Activated B cell treated with CpG ODN at 0.5 μM for 24 hours (primary cell): ENCODE measurements at regions not wholly inside any gene's neighbourhood (a gene's known extent, or its start where the extent isn't known, plus 50 kb on each side); places are given as distances from the start of the nearest gene placed in this dataset.

Source experiments
- ATAC-seq: fragments of 200-7000 bp; cut with Tn5 transposase; one replicate; pipeline ENCODE4 v1.10.0; 2021; ENCODE audit warnings: low read depth, mild to moderate bottlenecking, moderate library complexity
- CTCF ChIA-PET: fragments of 350-600 bp; sonication (Branson Sonifier 250); formaldehyde crosslinking; loops from one replicate; lab custom pipeline; 2021; ENCODE audit warnings: antibody characterized with exemption; lab: Charles Lee
- POLR2A ChIA-PET: fragments of 350-600 bp; sonication (Branson Sonifier 250); formaldehyde crosslinking; loops from one replicate; lab custom pipeline; 2021; ENCODE audit warnings: antibody characterized with exemption; lab: Charles Lee
- DNase-seq: peaks from one replicate; pipeline ENCODE4 v3.0.0; 2022
- H3K27ac Mint-ChIP-seq: one replicate; pipeline ENCODE4 v1.8.0; 2020; ENCODE audit warnings: mixed read lengths
- H3K27me3 Mint-ChIP-seq: one replicate; pipeline ENCODE4 v1.8.0; 2021; ENCODE audit warnings: mixed read lengths
- H3K36me3 Mint-ChIP-seq: one replicate; pipeline ENCODE4 v1.8.0; 2021; ENCODE audit warnings: low read depth, mixed read lengths
- H3K4me1 Mint-ChIP-seq: one replicate; pipeline ENCODE4 v1.8.0; 2021; ENCODE audit warnings: mixed read lengths
- H3K4me3 Mint-ChIP-seq: one replicate; pipeline ENCODE4 v1.8.0; 2020; ENCODE audit warnings: mild to moderate bottlenecking, mixed read lengths
- H3K9me3 Mint-ChIP-seq: one replicate; pipeline ENCODE4 v1.8.0; 2020; ENCODE audit warnings: mixed read lengths
- intact Hi-C: fragments of 100-400 bp; cut with micrococcal nuclease; formaldehyde crosslinking; loops from one replicate; pipeline ENCODE4 v1.15.1; 2024
- TF ChIP-seq, protein P1 (sequence below): fragments of 200-600 bp; IDR thresholded peaks from one replicate; pipeline ENCODE4 v1.8.0; 2022; ENCODE audit warnings: antibody characterized with exemption, mild to moderate bottlenecking

DNA sequence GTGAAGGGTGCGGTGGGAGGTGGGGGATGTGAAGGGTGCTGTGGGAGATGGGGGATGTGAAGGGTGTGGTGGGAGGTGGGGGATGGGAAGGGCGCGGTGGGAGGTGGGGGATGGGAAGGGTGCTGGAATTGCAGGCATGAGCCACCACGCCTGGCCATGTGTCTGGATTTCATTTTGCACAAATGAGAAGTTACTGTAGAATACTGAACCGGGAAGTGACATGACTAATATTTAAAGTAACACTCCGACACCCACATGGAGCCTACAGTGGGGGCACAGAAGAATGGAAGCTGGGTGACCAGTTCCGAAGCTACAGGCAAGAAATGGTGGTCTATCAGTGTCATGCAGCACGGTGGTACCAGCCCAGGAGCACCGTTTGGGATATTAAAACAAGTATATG, 69.9 kb upstream of the SPTLC1 start:
- ChIA-PET POLR2A (no interaction called here), CTCF (no interaction called here)
- no peak overlapping the region for H3K27ac Mint-ChIP-seq
- H3K36me3 Mint-ChIP-seq: no peaks in the 10 kb centered on the region
- peaks cover 6% of the 10 kb centered on the region for H3K27me3 Mint-ChIP-seq
- H3K9me3 Mint-ChIP-seq: no peaks in the 10 kb centered on the region
- ATAC-seq (no peak), DNase-seq (no peak)
- TF ChIP-seq, protein P1, sequence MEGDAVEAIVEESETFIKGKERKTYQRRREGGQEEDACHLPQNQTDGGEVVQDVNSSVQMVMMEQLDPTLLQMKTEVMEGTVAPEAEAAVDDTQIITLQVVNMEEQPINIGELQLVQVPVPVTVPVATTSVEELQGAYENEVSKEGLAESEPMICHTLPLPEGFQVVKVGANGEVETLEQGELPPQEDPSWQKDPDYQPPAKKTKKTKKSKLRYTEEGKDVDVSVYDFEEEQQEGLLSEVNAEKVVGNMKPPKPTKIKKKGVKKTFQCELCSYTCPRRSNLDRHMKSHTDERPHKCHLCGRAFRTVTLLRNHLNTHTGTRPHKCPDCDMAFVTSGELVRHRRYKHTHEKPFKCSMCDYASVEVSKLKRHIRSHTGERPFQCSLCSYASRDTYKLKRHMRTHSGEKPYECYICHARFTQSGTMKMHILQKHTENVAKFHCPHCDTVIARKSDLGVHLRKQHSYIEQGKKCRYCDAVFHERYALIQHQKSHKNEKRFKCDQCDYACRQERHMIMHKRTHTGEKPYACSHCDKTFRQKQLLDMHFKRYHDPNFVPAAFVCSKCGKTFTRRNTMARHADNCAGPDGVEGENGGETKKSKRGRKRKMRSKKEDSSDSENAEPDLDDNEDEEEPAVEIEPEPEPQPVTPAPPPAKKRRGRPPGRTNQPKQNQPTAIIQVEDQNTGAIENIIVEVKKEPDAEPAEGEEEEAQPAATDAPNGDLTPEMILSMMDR: no peak
- H3K4me1 Mint-ChIP-seq: peaks cover 7% of the 10 kb centered on the region
- intact Hi-C loops: no loop called here
- no peak overlapping the region for H3K4me3 Mint-ChIP-seq

DNA sequence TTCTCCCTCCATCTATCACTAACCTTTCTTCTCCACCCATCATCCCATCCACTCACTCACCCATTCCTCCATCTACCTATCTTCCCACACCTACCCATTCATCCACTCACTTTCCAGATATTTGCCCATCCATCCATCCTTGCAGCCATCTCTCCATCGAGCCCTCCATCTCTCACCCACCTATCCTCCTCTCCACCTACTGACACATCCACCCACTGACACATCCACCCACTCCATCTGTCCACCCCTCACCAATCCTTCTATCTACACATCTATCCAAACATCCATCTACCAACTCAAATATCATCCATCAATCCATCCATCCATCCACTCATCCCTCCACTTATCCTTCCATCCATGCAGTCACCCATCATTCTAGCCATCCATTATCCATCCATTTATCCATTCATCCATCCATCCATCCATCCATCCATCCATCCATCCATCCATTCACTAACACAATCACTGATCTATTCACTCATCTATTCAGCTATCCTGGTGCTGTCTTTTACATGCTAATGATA, 68.9 kb upstream of the SPTLC1 start:
- Mint-ChIP-seq H3K36me3 (no peaks in the 10 kb centered on the region), H3K4me1 (peaks cover 7% of the 10 kb centered on the region), H3K27ac (no peak overlapping the region), H3K27me3 (peaks cover 6% of the 10 kb centered on the region), H3K4me3 (no peak overlapping the region), H3K9me3 (no peaks in the 10 kb centered on the region)
- ATAC-seq (no peak), DNase-seq (no peak)
- TF ChIP-seq, protein P1: no peak
- intact Hi-C loops: no loop called here
- ChIA-PET CTCF (no interaction called here), POLR2A (no interaction called here)

GRCh38 chr9:92183449-92183848, 68.2 kb upstream of the SPTLC1 start:
- Mint-ChIP-seq H3K36me3 (no peaks in the 10 kb centered on the region), H3K4me3 (no peak overlapping the region), H3K9me3 (no peaks in the 10 kb centered on the region), H3K27ac (no peak overlapping the region), H3K27me3 (peaks cover 6% of the 10 kb centered on the region), H3K4me1 (peaks cover 7% of the 10 kb centered on the region)
- POLR2A ChIA-PET: no interaction called here
- intact Hi-C loops: no loop called here
- CTCF ChIA-PET: no interaction called here
- ATAC-seq: no peak
- no peak for DNase-seq
- TF ChIP-seq, protein P1: no peak

DNA sequence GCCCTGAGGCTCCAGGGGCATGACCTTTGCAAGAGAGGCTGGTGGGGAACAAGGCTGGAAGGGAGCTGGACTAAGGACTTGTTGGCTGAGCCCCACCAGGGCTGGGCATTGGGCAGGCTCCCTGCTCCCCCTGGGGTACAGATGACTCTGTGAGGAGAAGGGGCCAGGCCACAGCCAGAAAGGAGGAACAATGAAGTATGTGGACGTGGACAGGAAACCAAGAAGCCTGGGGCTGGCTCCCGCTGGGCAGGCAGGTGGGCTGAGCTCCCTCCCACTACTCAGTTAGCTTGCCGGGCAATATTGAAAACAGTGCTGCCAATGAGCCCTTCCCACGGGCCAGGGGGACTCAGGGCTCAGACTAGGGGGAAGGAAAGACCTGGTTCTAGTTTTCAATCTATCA, 66.1 kb upstream of the SPTLC1 start:
- intact Hi-C loops: no loop called here
- H3K4me1 Mint-ChIP-seq: peaks cover 7% of the 10 kb centered on the region
- POLR2A ChIA-PET: no interaction called here
- ATAC-seq (no peak), DNase-seq (no peak)
- TF ChIP-seq, protein P1: no peak
- H3K27me3 Mint-ChIP-seq: peaks cover 3% of the 10 kb centered on the region
- CTCF ChIA-PET: no interaction called here
- H3K9me3 Mint-ChIP-seq: no peaks in the 10 kb centered on the region
- no peak overlapping the region for H3K4me3 Mint-ChIP-seq
- H3K27ac Mint-ChIP-seq: no peak overlapping the region
- H3K36me3 Mint-ChIP-seq: no peaks in the 10 kb centered on the region

DNA sequence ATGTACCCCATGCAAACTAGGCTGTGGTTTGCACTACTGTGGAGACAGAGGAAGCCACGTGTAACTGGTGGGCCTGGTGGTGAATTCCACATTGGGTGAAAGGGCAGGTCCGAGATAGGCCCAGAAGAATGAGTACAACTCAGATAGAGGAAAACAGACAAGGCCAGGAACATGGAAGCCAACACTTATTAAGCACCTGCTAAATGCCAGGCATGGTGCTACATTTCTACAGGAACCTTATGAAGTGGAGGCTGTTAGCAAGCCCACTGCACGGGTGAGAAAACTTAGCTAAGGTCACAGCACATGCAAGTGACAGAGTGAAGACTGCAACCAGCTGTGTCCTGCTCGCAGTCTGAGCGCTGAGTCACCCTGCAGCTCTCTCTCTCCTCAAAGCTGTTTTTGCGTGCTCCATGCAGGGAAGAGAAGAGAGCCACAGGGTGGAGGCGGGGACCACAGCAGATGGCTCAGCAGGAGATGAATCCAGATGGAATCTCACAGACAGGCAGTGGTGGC, 65.5 kb upstream of the SPTLC1 start:
- CTCF ChIA-PET: no interaction called here
- intact Hi-C loops: no loop called here
- no peak overlapping the region for H3K27ac Mint-ChIP-seq

More for the DNA sequence above, 65.5 kb upstream of the SPTLC1 start:
- DNase-seq (no peak), ATAC-seq (no peak)
- Mint-ChIP-seq H3K4me1 (peaks cover 7% of the 10 kb centered on the region), H3K27me3 (peaks cover 3% of the 10 kb centered on the region), H3K4me3 (no peak overlapping the region), H3K9me3 (no peaks in the 10 kb centered on the region), H3K36me3 (no peaks in the 10 kb centered on the region)
- POLR2A ChIA-PET: no interaction called here
- TF ChIP-seq, protein P1: no peak
